ENCODE measurements at regions not wholly inside any gene's neighbourhood (a gene's known extent, or its start where the extent isn't known, plus 50 kb on each side); places are given as distances from the start of the nearest gene placed in this dataset.

GRCh38 chr13:90360785-90361184 is 986.7 kb upstream of the MIR17HG start:
- Histone ChIP-seq H3K79me2 (no peaks in the 10 kb centered on the region), H3K4me1 (no peaks in the 10 kb centered on the region), H3K4me3 (ENCODE audit: low read depth, low read length) (no peak overlapping the region), H3K9ac (no peak overlapping the region), H3K27ac (no peak overlapping the region), H2AFZ (no peak overlapping the region), H3K36me3 (ENCODE audit: control insufficient read depth, insufficient read depth, low read length) (no peaks in the 10 kb centered on the region), H3K4me2 (ENCODE audit: low read length) (no peak overlapping the region), H3K9me3 (ENCODE audit: control insufficient read depth, low read length) (no peaks in the 10 kb centered on the region), H3K27me3 (ENCODE audit: control insufficient read depth, insufficient read depth, low read length) (no peaks in the 10 kb centered on the region)
- no peak for TF ChIP-seq CTCF (IDR thresholded peaks at IDR 0.05)

GRCh38 chr13:90362707-90363106 is 984.8 kb upstream of the MIR17HG start:
- no peak overlapping the region for H3K4me3 ChIP-seq (ENCODE audit: low read depth, low read length)
- H3K4me1 ChIP-seq = no peaks in the 10 kb centered on the region
- no peak overlapping the region for H3K27ac ChIP-seq
- H3K27me3 ChIP-seq (ENCODE audit: control insufficient read depth, insufficient read depth, low read length) = no peaks in the 10 kb centered on the region
- H3K36me3 ChIP-seq (ENCODE audit: control insufficient read depth, insufficient read depth, low read length) = no peaks in the 10 kb centered on the region
- H3K4me2 ChIP-seq (ENCODE audit: low read length) = no peak overlapping the region
- no peak overlapping the region for H2AFZ ChIP-seq
- H3K9me3 ChIP-seq (ENCODE audit: control insufficient read depth, low read length) = no peaks in the 10 kb centered on the region
- no peak for TF ChIP-seq CTCF (IDR thresholded peaks at IDR 0.05)
- H3K79me2 ChIP-seq = no peaks in the 10 kb centered on the region
- H3K9ac ChIP-seq = no peak overlapping the region

- no peak overlapping the region for H3K4me2 ChIP-seq (ENCODE audit: low read length)
- no peak for TF ChIP-seq CTCF (IDR thresholded peaks at IDR 0.05)
- H3K9ac ChIP-seq = no peak overlapping the region
- H3K79me2 ChIP-seq = no peaks in the 10 kb centered on the region
- H3K4me3 ChIP-seq (ENCODE audit: low read depth, low read length) = no peak overlapping the region
- H3K4me1 ChIP-seq = no peaks in the 10 kb centered on the region
- no peaks in the 10 kb centered on the region for H3K27me3 ChIP-seq (ENCODE audit: control insufficient read depth, insufficient read depth, low read length)
- H3K36me3 ChIP-seq (ENCODE audit: control insufficient read depth, insufficient read depth, low read length) = no peaks in the 10 kb centered on the region
- no peaks in the 10 kb centered on the region for H3K9me3 ChIP-seq (ENCODE audit: control insufficient read depth, low read length)
- no peak overlapping the region for H2AFZ ChIP-seq
- H3K27ac ChIP-seq = no peak overlapping the region
Measured at GRCh38 chr13:90365130-90365529, 982.4 kb upstream of the MIR17HG start.

GRCh38 chr13:90374168-90374567 is 973.3 kb upstream of the MIR17HG start:
- no peak for TF ChIP-seq CTCF (IDR thresholded peaks at IDR 0.05)
- Histone ChIP-seq H3K27ac (no peak overlapping the region), H3K4me1 (no peaks in the 10 kb centered on the region), H3K4me3 (ENCODE audit: low read depth, low read length) (no peak overlapping the region), H2AFZ (no peak overlapping the region), H3K4me2 (ENCODE audit: low read length) (no peak overlapping the region), H3K79me2 (no peaks in the 10 kb centered on the region), H3K36me3 (ENCODE audit: control insufficient read depth, insufficient read depth, low read length) (no peaks in the 10 kb centered on the region), H3K27me3 (ENCODE audit: control insufficient read depth, insufficient read depth, low read length) (no peaks in the 10 kb centered on the region), H3K9ac (no peak overlapping the region), H3K9me3 (ENCODE audit: control insufficient read depth, low read length) (no peaks in the 10 kb centered on the region)

GRCh38 chr13:90375851-90376250 is 971.6 kb upstream of the MIR17HG start:
- Histone ChIP-seq H3K4me2 (ENCODE audit: low read length) (no peak overlapping the region), H3K4me3 (ENCODE audit: low read depth, low read length) (no peak overlapping the region)

More at GRCh38 chr13:90375851-90376250, 971.6 kb upstream of the MIR17HG start:
- Histone ChIP-seq H2AFZ (no peak overlapping the region), H3K36me3 (ENCODE audit: control insufficient read depth, insufficient read depth, low read length) (no peaks in the 10 kb centered on the region), H3K27me3 (ENCODE audit: control insufficient read depth, insufficient read depth, low read length) (no peaks in the 10 kb centered on the region), H3K9ac (no peak overlapping the region), H3K4me1 (no peaks in the 10 kb centered on the region), H3K79me2 (no peaks in the 10 kb centered on the region), H3K27ac (no peak overlapping the region), H3K9me3 (ENCODE audit: control insufficient read depth, low read length) (no peaks in the 10 kb centered on the region)
- TF ChIP-seq CTCF (IDR thresholded peaks at IDR 0.05) = no peak

Measured in parathyroid adenoma (tissue), 2 donors.